Sigmoid colon (tissue), 4 donors: ENCODE measurements at regions not wholly inside any gene's neighbourhood (a gene's known extent, or its start where the extent isn't known, plus 50 kb on each side); places are given as distances from the start of the nearest gene placed in this dataset.

Experiments
- CTCF ChIP-seq, 4 experiments: fragments of 450-650 bp in 3 of 4; fragments of 200-600 bp in 1 of 4; IDR thresholded peaks; one replicate each; pipeline ENCODE4 v1.5.1; 2016 to 2019; ENCODE audit warnings: antibody characterized with exemption in 4 of 4, mild to moderate bottlenecking in 3 of 4, moderate library complexity in 2 of 4
- EP300 ChIP-seq, 4 donors: sonication (generic); formaldehyde crosslinking; IDR thresholded peaks; one replicate each; pipeline ENCODE4 v1.6.1; 2017; ENCODE audit warnings: antibody characterized with exemption in 4 of 4
- POLR2A ChIP-seq, 2 donors: fragments of 450-650 bp; IDR thresholded peaks; one replicate each; pipeline ENCODE4 v1.6.1; 2016; ENCODE audit warnings: antibody characterized with exemption in 2 of 2, mild to moderate bottlenecking in 2 of 2, moderate library complexity in 2 of 2
- POLR2AphosphoS5 ChIP-seq, 4 donors: sonication (generic); formaldehyde crosslinking; IDR thresholded peaks; one replicate each; pipeline ENCODE4 v1.6.1; 2017; ENCODE audit warnings: antibody characterized with exemption in 4 of 4

- TF ChIP-seq CTCF (IDR thresholded peaks at IDR 0.05), result no peak
- TF ChIP-seq POLR2A (IDR thresholded peaks at IDR 0.05), result no peak
- TF ChIP-seq POLR2AphosphoS5 (IDR thresholded peaks at IDR 0.05), result no peak
- no peak for TF ChIP-seq EP300 (IDR thresholded peaks at IDR 0.05)
Observed at GRCh38 chr15:62512904-62513303, 347.8 kb upstream of the C2CD4B start.
